Left ventricle myocardium inferior (tissue), 1 donor: ENCODE measurements at regions not wholly inside any gene's neighbourhood (a gene's known extent, or its start where the extent isn't known, plus 50 kb on each side); places are given as distances from the start of the nearest gene placed in this dataset.

ENCODE experiments used
- DNase-seq: peaks from one replicate; pipeline ENCODE4 v3.0.0-alpha.2; 2020
- H3K27ac ChIP-seq: fragments of 200-600 bp; replicated peaks from 2 replicates; pipeline ENCODE4 v1.8.0; 2021
- H3K27me3 ChIP-seq: fragments of 200-600 bp; 2 replicates; pipeline ENCODE4 v1.8.0; 2021; ENCODE audit warnings: low read depth
- H3K36me3 ChIP-seq: fragments of 200-600 bp; 2 replicates; pipeline ENCODE4 v1.8.0; 2021
- H3K4me1 ChIP-seq: fragments of 200-600 bp; 2 replicates; pipeline ENCODE4 v1.8.0; 2021
- H3K4me3 ChIP-seq: fragments of 200-600 bp; 2 replicates; pipeline ENCODE4 v1.8.0; 2021; ENCODE audit warnings: mild to moderate bottlenecking, moderate library complexity
- H3K9me3 ChIP-seq: fragments of 200-600 bp; replicated peaks from 2 replicates; pipeline ENCODE4 v1.8.0; 2021
- CTCF ChIP-seq: fragments of 200-600 bp; IDR thresholded peaks from 2 replicates; pipeline ENCODE4 v1.8.0; 2021; ENCODE audit warnings: antibody characterized with exemption, mild to moderate bottlenecking, borderline replicate concordance
- intact Hi-C: fragments of 100-400 bp; cut with micrococcal nuclease; formaldehyde crosslinking; loops from one replicate; pipeline ENCODE4 v1.11.0; 2022
- donor health status: DM: no; HTN: yes; CAD: no; lungs with severe emphysema.

- no peaks in the 10 kb centered on the region for H3K36me3 ChIP-seq
- intact Hi-C loops = no loop called here
- H3K27ac ChIP-seq = no peak overlapping the region
- no peaks in the 10 kb centered on the region for H3K27me3 ChIP-seq
- no peaks in the 10 kb centered on the region for H3K9me3 ChIP-seq
- H3K4me3 ChIP-seq = no peak overlapping the region
- DNase-seq = no peak
- no peak for TF ChIP-seq CTCF
- H3K4me1 ChIP-seq = peaks cover 7% of the 10 kb centered on the region
Measured at GRCh38 chr4:57865264-57865663, 755.1 kb upstream of the IGFBP7 start.

GRCh38 chr4:57854748-57855147 lies 744.6 kb upstream of the IGFBP7 start:
- intact Hi-C loops = no loop called here
- peaks cover 7% of the 10 kb centered on the region for H3K9me3 ChIP-seq
- peak overlapping the region; percentile 37 for H3K4me3 ChIP-seq
- H3K27me3 ChIP-seq = no peaks in the 10 kb centered on the region
- TF ChIP-seq CTCF = no peak
- H3K27ac ChIP-seq = no peak overlapping the region
- no peak for DNase-seq
- no peaks in the 10 kb centered on the region for H3K36me3 ChIP-seq
- H3K4me1 ChIP-seq = no peaks in the 10 kb centered on the region

- no peak overlapping the region for H3K4me3 ChIP-seq
- DNase-seq = no peak
- no peak for TF ChIP-seq CTCF
- intact Hi-C loops = no loop called here
- no peaks in the 10 kb centered on the region for H3K36me3 ChIP-seq
- H3K27ac ChIP-seq = no peak overlapping the region
- H3K9me3 ChIP-seq = peaks cover 7% of the 10 kb centered on the region
- H3K4me1 ChIP-seq = no peaks in the 10 kb centered on the region
- no peaks in the 10 kb centered on the region for H3K27me3 ChIP-seq
Measured at GRCh38 chr4:57850141-57850540, 740.0 kb upstream of the IGFBP7 start.

GRCh38 chr4:57832083-57832482 lies 721.9 kb upstream of the IGFBP7 start:
- DNase-seq = no peak
- H3K27me3 ChIP-seq = no peaks in the 10 kb centered on the region
- no peaks in the 10 kb centered on the region for H3K4me1 ChIP-seq
- no peaks in the 10 kb centered on the region for H3K9me3 ChIP-seq
- TF ChIP-seq CTCF = no peak
- no peaks in the 10 kb centered on the region for H3K36me3 ChIP-seq
- intact Hi-C loops = no loop called here
- no peak overlapping the region for H3K4me3 ChIP-seq
- no peak overlapping the region for H3K27ac ChIP-seq

- TF ChIP-seq CTCF = no peak
- Histone ChIP-seq H3K27me3 (no peaks in the 10 kb centered on the region), H3K4me1 (no peaks in the 10 kb centered on the region), H3K4me3 (no peak overlapping the region), H3K27ac (no peak overlapping the region), H3K36me3 (no peaks in the 10 kb centered on the region), H3K9me3 (no peaks in the 10 kb centered on the region)
- intact Hi-C loops = no loop called here
- DNase-seq = no peak
Measured at GRCh38 chr4:57789666-57790065, 679.5 kb upstream of the IGFBP7 start.

GRCh38 chr4:57777876-57778275 lies 667.7 kb upstream of the IGFBP7 start:
- H3K9me3 ChIP-seq = peaks cover 9% of the 10 kb centered on the region
- no peak for TF ChIP-seq CTCF
- H3K4me1 ChIP-seq = no peaks in the 10 kb centered on the region
- DNase-seq = no peak
- no peak overlapping the region for H3K27ac ChIP-seq
- H3K36me3 ChIP-seq = no peaks in the 10 kb centered on the region
- no peaks in the 10 kb centered on the region for H3K27me3 ChIP-seq
- intact Hi-C loops = no loop called here
- no peak overlapping the region for H3K4me3 ChIP-seq
